ENCODE measurements at regions not wholly inside any gene's neighbourhood (a gene's known extent, or its start where the extent isn't known, plus 50 kb on each side); places are given as distances from the start of the nearest gene placed in this dataset.
A peak's percentile ranks its signal among the peaks of the same experiment; 100 is the strongest.

GRCh38 chr3:20743553-20744321, 557.7 kb upstream of the SGO1 start:
- Mint-ChIP-seq H3K9me3 (peaks cover 3% of the 10 kb centered on the region; the same call in 1 of the 2 replicates), H3K27ac (no peak overlapping the region), H3K36me3 (no peaks in the 10 kb centered on the region), H3K4me1 (peaks cover 33% of the 10 kb centered on the region), H3K27me3 (ENCODE audit: low read depth) (no peaks in the 10 kb centered on the region), H3K4me3 (peak overlapping the region; percentile 26)
- DNase-seq (ENCODE audit: low spot score) (no peak), ATAC-seq (peak; percentile 49)
- CTCF ChIA-PET: no interaction called here
- TF ChIP-seq MYBL2 (CRISPR knock-in tag; IDR thresholded peaks at IDR 0.05) (no peak), IRF1 (CRISPR knock-in tag; IDR thresholded peaks at IDR 0.05) (no peak), CREB1 (CRISPR knock-in tag; IDR thresholded peaks at IDR 0.05) (no peak), E2F4 (CRISPR knock-in tag; IDR thresholded peaks at IDR 0.05; ENCODE audit: borderline replicate concordance, low read depth) (no peak), ZBTB21 (CRISPR knock-in tag; IDR thresholded peaks at IDR 0.05; ENCODE audit: borderline replicate concordance) (no peak), ATF6 (CRISPR knock-in tag; IDR thresholded peaks at IDR 0.05) (no peak), ZNF317 (CRISPR knock-in tag; IDR thresholded peaks at IDR 0.05; ENCODE audit: borderline replicate concordance, low read depth) (no peak), ZNF232 (CRISPR knock-in tag; IDR thresholded peaks at IDR 0.05) (no peak), SMAD3 (CRISPR knock-in tag; IDR thresholded peaks at IDR 0.05; ENCODE audit: borderline replicate concordance) (no peak), CREM (CRISPR knock-in tag; IDR thresholded peaks at IDR 0.05) (no peak), CDX4 (CRISPR knock-in tag; IDR thresholded peaks at IDR 0.05; ENCODE audit: borderline replicate concordance) (no peak), MLX (CRISPR knock-in tag; IDR thresholded peaks at IDR 0.05) (no peak), GABPB1 (CRISPR knock-in tag; IDR thresholded peaks at IDR 0.05) (no peak), ZNF396 (CRISPR knock-in tag; IDR thresholded peaks at IDR 0.05; ENCODE audit: borderline replicate concordance) (no peak), NR3C1 (CRISPR knock-in tag; conservative IDR thresholded peaks at IDR 0.05; ENCODE audit: low read depth) (no peak)
- POLR2A ChIA-PET: no interaction called here

- DNase-seq (ENCODE audit: low spot score) (no peak), ATAC-seq (peak; percentile 89)
- Mint-ChIP-seq H3K27ac (peak overlapping the region; percentile 89; the same call in 1 of the 2 replicates), H3K27me3 (ENCODE audit: low read depth) (no peaks in the 10 kb centered on the region), H3K36me3 (no peaks in the 10 kb centered on the region), H3K4me3 (peak overlapping the region; percentile 26), H3K9me3 (no peaks in the 10 kb centered on the region), H3K4me1 (peaks cover 33% of the 10 kb centered on the region)
- POLR2A ChIA-PET: no interaction called here
- CTCF ChIA-PET: no interaction called here
- TF ChIP-seq NFE2L1 (CRISPR knock-in tag; IDR thresholded peaks at IDR 0.05) (no peak), E2F5 (CRISPR knock-in tag; IDR thresholded peaks at IDR 0.05) (no peak), ZSCAN18 (CRISPR knock-in tag; IDR thresholded peaks at IDR 0.05) (no peak), EMX1 (CRISPR knock-in tag; IDR thresholded peaks at IDR 0.05) (no peak), ZNF423 (CRISPR knock-in tag; IDR thresholded peaks at IDR 0.05) (no peak), STAT6 (CRISPR knock-in tag; conservative IDR thresholded peaks at IDR 0.05; ENCODE audit: low read depth) (no peak), ZNF219 (CRISPR knock-in tag; IDR thresholded peaks at IDR 0.05; ENCODE audit: borderline replicate concordance) (no peak)
Measured at GRCh38 chr3:20742903-20743552, 557.0 kb upstream of the SGO1 start.
